Upper lobe of right lung (tissue), 1 donor: ENCODE measurements at regions not wholly inside any gene's neighbourhood (a gene's known extent, or its start where the extent isn't known, plus 50 kb on each side); places are given as distances from the start of the nearest gene placed in this dataset.
A peak's percentile ranks its signal among the peaks of the same experiment; 100 is the strongest.
"Not testable (repeated sequence)": the region's sequence is repeated elsewhere in the genome, so short reads cannot be mapped to it uniquely, and the experiment has no call there.

ENCODE experiments used
- ATAC-seq: fragments of 200-7000 bp; cut with Tn5 transposase; one replicate; pipeline ENCODE4 v1.9.1; 2020; ENCODE audit warnings: mild to moderate bottlenecking, moderate library complexity
- DNase-seq: peaks from one replicate; pipeline ENCODE4 v3.0.0-alpha.2; 2020
- H3K27ac ChIP-seq: fragments of 200-600 bp; one replicate; pipeline ENCODE4 v1.8.0; 2022
- H3K27me3 ChIP-seq: fragments of 200-600 bp; one replicate; pipeline ENCODE4 v1.8.0; 2022; ENCODE audit warnings: mild to moderate bottlenecking
- H3K36me3 ChIP-seq: fragments of 200-600 bp; one replicate; pipeline ENCODE4 v1.8.0; 2022
- H3K4me1 ChIP-seq: fragments of 200-600 bp; one replicate; pipeline ENCODE4 v1.8.0; 2022
- H3K4me3 ChIP-seq: fragments of 200-600 bp; one replicate; pipeline ENCODE4 v1.8.0; 2022; ENCODE audit warnings: mild to moderate bottlenecking
- H3K9me3 ChIP-seq: fragments of 200-600 bp; one replicate; pipeline ENCODE4 v1.8.0; 2022
- intact Hi-C: fragments of 100-400 bp; cut with DNase I; formaldehyde crosslinking; loops from one replicate; pipeline ENCODE4 v1.11.0; 2022
- TF ChIP-seq, protein P1 (sequence below): fragments of 200-600 bp; IDR thresholded peaks from one replicate; pipeline ENCODE4 v1.8.0; 2022; ENCODE audit warnings: antibody characterized with exemption
- donor health status: DM: no; HTN: yes; CAD: no; lungs with severe emphysema.

DNA sequence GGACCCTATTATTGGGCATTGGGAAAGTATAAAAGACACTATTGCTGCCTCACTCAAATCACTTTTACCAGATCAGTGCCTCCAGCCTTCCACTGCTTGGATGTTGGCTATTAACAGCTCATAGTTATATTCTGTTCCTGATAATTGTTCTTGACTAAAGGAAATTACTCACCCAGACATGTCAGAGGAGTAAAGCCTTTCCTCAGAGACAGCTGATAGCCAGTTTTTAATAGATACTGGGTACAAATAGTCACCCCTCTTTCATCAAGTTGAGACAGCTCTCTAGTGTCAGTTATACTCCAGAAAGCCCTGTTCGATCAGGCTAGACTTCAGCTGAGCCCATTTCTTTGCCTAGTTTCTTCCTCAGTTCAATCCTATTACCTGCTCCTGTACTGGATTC, 876.1 kb upstream of the B3GALT2 start:
- Histone ChIP-seq H3K9me3 (no peaks in the 10 kb centered on the region), H3K36me3 (no peaks in the 10 kb centered on the region), H3K4me3 (no peak overlapping the region), H3K4me1 (no peaks in the 10 kb centered on the region), H3K27me3 (no peaks in the 10 kb centered on the region), H3K27ac (no peak overlapping the region)
- intact Hi-C loops = no loop called here
- ATAC-seq (no peak), DNase-seq (no peak)
- TF ChIP-seq, protein P1, sequence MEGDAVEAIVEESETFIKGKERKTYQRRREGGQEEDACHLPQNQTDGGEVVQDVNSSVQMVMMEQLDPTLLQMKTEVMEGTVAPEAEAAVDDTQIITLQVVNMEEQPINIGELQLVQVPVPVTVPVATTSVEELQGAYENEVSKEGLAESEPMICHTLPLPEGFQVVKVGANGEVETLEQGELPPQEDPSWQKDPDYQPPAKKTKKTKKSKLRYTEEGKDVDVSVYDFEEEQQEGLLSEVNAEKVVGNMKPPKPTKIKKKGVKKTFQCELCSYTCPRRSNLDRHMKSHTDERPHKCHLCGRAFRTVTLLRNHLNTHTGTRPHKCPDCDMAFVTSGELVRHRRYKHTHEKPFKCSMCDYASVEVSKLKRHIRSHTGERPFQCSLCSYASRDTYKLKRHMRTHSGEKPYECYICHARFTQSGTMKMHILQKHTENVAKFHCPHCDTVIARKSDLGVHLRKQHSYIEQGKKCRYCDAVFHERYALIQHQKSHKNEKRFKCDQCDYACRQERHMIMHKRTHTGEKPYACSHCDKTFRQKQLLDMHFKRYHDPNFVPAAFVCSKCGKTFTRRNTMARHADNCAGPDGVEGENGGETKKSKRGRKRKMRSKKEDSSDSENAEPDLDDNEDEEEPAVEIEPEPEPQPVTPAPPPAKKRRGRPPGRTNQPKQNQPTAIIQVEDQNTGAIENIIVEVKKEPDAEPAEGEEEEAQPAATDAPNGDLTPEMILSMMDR = no peak

DNA sequence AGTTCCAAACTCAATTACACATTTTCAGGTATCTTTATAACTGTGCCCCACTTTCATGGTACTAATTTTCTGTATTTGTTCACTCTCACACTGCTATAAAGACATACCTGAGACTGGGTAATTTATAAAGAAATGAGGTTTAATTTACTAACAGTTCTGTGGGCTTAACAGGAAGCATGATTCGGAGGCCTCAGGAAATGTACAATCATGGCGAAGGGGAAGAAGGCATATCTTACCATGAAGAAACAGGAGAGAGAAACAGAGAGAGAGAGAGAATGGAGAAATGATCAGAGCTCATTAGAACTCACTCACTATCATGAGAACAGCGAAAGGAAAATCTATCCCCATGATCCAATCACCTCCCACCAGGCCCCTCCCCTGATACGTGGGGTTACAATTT, 874.1 kb upstream of the B3GALT2 start:
- no peaks in the 10 kb centered on the region for H3K27me3 ChIP-seq
- H3K9me3 ChIP-seq = no peaks in the 10 kb centered on the region
- DNase-seq (no peak), ATAC-seq (no peak)
- TF ChIP-seq, protein P1 = no peak
- intact Hi-C loops = no loop called here
- H3K36me3 ChIP-seq = no peaks in the 10 kb centered on the region
- H3K4me3 ChIP-seq = no peak overlapping the region
- H3K4me1 ChIP-seq = no peaks in the 10 kb centered on the region
- no peak overlapping the region for H3K27ac ChIP-seq

DNA sequence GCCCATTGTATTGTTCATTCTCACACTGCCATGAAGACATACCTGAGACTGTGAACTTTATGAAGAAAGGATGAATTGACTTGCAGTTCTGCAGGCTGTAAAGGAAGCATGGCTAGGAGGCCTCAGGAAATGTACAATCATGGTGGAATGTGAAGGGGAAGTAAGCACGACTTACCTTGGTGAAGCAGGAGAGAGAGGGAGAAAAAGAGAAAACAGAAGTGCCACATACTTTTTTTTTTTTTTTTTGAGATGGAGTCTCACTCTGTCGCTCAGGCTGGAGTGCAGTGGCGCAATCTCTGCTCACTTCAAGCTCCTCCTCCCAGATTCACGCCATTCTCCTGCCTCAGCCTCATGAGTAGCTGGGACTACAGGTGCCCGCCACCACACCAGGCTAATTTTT, 871.9 kb upstream of the B3GALT2 start:
- H3K9me3 ChIP-seq, H3K36me3 ChIP-seq, H3K4me1 ChIP-seq, H3K4me3 ChIP-seq, H3K27me3 ChIP-seq, H3K27ac ChIP-seq, DNase-seq, ATAC-seq, intact Hi-C loops: not testable (repeated sequence)

DNA sequence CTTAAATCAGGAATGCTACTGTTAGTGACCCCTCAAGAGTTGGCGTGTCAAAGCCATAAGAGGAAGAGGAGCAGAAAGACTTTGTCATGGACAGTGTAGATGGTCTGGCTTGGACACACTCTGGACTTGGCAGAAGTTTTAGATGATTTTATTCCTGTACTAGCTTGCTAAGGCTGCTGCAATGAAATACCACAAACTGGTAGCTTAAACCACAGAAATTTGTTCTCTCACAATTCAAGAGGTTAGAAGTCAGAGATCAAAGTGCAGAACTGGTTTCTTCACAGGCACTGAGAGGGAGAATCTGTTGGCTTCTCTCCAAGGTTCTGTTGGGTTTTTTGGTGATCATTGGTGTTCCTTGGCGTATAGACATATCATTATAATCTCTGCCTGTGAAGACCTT, 869.8 kb upstream of the B3GALT2 start:
- no peak overlapping the region for H3K27ac ChIP-seq
- H3K4me1 ChIP-seq = no peaks in the 10 kb centered on the region
- H3K4me3 ChIP-seq = no peak overlapping the region
- H3K36me3 ChIP-seq = no peaks in the 10 kb centered on the region
- intact Hi-C loops = no loop called here
- H3K27me3 ChIP-seq = no peaks in the 10 kb centered on the region
- no peaks in the 10 kb centered on the region for H3K9me3 ChIP-seq
- ATAC-seq (no peak), DNase-seq (no peak)
- TF ChIP-seq, protein P1 = no peak

DNA sequence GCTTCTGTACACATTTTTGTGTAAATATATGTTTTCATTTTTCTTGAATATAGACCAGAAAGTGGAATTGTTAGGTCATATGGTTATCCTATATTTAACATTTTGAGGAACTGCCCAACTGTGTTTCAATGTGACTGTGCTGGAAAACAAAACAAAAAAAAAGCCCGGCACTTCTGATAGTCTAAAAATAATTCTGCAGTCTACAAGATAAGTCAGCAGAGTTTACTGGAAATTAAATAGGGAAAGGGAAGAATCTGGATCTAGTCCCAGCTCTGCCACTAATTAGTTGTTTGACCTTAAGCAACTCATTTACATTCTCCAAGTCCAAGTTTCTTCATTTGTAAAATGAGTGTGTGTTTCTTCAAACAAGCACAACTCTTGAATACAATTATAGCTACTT, 869.1 kb upstream of the B3GALT2 start:
- Histone ChIP-seq H3K4me1 (no peaks in the 10 kb centered on the region), H3K27ac (no peak overlapping the region), H3K36me3 (no peaks in the 10 kb centered on the region), H3K9me3 (no peaks in the 10 kb centered on the region), H3K4me3 (no peak overlapping the region), H3K27me3 (no peaks in the 10 kb centered on the region)
- no peak for DNase-seq
- intact Hi-C loops = no loop called here
- ATAC-seq = no peak
- TF ChIP-seq, protein P1 = no peak

DNA sequence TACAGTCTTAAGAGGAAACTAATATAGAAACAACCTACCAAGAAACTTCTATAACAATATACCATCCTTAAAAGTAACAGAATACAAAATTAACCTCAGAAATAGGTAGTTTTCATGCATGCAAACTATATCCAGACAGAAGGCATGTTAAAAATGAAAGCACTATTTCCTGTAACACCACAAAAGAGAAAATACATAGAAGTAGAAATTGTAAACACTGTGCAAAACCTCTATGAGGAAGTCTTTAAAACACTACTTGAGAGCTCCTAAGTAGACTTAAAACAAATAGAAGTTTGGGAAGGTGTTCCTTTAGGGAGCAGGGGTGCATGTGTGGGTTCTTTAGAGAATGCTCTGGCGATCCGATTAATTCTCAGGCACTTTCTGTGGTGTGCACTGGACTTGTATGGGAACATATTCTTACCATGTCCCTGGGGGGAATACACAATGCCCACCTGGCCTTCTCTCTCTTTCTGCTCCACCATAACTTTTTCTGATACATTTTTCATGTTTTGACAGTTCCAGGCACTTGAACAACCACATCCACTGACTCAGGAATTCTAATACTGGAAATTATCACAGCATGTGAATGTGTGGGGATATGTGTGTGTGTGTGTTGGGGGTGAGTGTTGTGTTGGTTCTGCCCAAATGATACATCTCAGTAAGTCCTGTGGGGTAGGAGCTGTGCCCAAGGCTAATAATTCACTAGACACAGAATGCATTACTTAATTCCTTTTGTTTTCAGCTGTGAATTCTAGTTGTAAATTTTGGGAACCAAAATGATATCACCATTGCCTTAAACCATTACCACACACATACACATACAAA, 866.3 kb upstream of the B3GALT2 start:
- H3K27ac ChIP-seq = no peak overlapping the region
- DNase-seq (no peak), ATAC-seq (peak; percentile 65)
- H3K4me3 ChIP-seq = no peak overlapping the region
- intact Hi-C loops = no loop called here
- no peaks in the 10 kb centered on the region for H3K9me3 ChIP-seq
- H3K36me3 ChIP-seq = no peaks in the 10 kb centered on the region
- H3K27me3 ChIP-seq = no peaks in the 10 kb centered on the region
- TF ChIP-seq, protein P1 = no peak
- H3K4me1 ChIP-seq = no peaks in the 10 kb centered on the region
